ENCODE measurements at regions not wholly inside any gene's neighbourhood (a gene's known extent, or its start where the extent isn't known, plus 50 kb on each side); places are given as distances from the start of the nearest gene placed in this dataset.

DNA sequence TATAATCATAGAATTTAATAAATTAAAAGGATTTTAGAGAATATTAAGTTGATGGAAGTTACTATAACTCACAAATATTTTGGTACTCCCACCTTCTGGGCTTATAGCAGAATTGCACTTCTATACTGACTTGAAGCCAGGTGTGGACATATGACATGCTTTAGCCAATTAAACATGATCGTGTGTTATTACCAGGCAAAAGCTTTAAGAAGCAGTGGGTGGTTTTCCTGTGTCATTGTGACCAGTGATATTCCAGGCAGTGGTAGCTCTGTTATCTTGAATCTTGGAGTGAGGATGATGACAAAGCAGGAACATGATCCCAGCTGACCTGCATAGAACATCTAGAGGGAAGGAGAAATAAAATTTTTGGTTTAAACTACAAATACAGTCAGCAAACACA lies 370.9 kb upstream of the ZEB2 start:
- H3K79me2 ChIP-seq (replicated peaks; ENCODE audit: insufficient read depth) = no peaks in the 10 kb centered on the region
- no peaks in the 10 kb centered on the region for H3K27me3 ChIP-seq (ENCODE audit: insufficient read depth)
- Mint-ChIP-seq H3K36me3 (ENCODE audit: low read depth) (no peaks in the 10 kb centered on the region), H3K27ac (no peak overlapping the region; the same call in 1 of the 2 replicates), H3K27me3 (ENCODE audit: insufficient read depth, low read depth, poor library complexity) (no peaks in the 10 kb centered on the region), H3K9me3 (no peaks in the 10 kb centered on the region), H3K4me3 (no peak overlapping the region), H3K4me1 (peaks cover 16% of the 10 kb centered on the region; the same call in 2 of the 3 replicates)
- H2AFZ ChIP-seq = no peak overlapping the region
- no peaks in the 10 kb centered on the region for H3F3A ChIP-seq (replicated peaks; ENCODE audit: low read depth)
- H3K4me3 ChIP-seq = no peak overlapping the region
- no peak overlapping the region for H3K27ac ChIP-seq (ENCODE audit: low read depth)
- TF ChIP-seq, protein P1, sequence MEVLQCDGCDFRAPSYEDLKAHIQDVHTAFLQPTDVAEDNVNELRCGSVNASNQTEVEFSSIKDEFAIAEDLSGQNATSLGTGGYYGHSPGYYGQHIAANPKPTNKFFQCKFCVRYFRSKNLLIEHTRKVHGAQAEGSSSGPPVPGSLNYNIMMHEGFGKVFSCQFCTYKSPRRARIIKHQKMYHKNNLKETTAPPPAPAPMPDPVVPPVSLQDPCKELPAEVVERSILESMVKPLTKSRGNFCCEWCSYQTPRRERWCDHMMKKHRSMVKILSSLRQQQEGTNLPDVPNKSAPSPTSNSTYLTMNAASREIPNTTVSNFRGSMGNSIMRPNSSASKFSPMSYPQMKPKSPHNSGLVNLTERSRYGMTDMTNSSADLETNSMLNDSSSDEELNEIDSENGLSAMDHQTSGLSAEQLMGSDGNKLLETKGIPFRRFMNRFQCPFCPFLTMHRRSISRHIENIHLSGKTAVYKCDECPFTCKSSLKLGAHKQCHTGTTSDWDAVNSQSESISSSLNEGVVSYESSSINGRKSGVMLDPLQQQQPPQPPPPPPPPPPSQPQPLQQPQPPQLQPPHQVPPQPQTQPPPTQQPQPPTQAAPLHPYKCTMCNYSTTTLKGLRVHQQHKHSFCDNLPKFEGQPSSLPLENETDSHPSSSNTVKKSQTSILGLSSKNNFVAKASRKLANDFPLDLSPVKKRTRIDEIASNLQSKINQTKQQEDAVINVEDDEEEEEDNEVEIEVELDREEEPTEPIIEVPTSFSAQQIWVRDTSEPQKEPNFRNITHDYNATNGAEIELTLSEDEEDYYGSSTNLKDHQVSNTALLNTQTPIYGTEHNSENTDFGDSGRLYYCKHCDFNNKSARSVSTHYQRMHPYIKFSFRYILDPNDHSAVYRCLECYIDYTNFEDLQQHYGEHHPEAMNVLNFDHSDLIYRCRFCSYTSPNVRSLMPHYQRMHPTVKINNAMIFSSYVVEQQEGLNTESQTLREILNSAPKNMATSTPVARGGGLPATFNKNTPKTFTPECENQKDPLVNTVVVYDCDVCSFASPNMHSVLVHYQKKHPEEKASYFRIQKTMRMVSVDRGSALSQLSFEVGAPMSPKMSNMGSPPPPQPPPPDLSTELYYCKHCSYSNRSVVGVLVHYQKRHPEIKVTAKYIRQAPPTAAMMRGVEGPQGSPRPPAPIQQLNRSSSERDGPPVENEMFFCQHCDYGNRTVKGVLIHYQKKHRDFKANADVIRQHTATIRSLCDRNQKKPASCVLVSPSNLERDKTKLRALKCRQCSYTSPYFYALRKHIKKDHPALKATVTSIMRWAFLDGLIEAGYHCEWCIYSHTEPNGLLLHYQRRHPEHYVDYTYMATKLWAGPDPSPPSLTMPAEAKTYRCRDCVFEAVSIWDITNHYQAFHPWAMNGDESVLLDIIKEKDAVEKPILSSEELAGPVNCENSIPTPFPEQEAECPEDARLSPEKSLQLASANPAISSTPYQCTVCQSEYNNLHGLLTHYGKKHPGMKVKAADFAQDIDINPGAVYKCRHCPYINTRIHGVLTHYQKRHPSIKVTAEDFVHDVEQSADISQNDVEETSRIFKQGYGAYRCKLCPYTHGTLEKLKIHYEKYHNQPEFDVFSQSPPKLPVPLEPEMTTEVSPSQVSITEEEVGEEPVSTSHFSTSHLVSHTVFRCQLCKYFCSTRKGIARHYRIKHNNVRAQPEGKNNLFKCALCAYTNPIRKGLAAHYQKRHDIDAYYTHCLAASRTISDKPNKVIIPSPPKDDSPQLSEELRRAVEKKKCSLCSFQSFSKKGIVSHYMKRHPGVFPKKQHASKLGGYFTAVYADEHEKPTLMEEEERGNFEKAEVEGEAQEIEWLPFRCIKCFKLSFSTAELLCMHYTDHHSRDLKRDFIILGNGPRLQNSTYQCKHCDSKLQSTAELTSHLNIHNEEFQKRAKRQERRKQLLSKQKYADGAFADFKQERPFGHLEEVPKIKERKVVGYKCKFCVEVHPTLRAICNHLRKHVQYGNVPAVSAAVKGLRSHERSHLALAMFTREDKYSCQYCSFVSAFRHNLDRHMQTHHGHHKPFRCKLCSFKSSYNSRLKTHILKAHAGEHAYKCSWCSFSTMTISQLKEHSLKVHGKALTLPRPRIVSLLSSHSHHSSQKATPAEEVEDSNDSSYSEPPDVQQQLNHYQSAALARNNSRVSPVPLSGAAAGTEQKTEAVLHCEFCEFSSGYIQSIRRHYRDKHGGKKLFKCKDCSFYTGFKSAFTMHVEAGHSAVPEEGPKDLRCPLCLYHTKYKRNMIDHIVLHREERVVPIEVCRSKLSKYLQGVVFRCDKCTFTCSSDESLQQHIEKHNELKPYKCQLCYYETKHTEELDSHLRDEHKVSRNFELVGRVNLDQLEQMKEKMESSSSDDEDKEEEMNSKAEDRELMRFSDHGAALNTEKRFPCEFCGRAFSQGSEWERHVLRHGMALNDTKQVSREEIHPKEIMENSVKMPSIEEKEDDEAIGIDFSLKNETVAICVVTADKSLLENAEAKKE (CRISPR knock-in tag; IDR thresholded peaks at IDR 0.05) = no peak
- TF ChIP-seq, protein P2, sequence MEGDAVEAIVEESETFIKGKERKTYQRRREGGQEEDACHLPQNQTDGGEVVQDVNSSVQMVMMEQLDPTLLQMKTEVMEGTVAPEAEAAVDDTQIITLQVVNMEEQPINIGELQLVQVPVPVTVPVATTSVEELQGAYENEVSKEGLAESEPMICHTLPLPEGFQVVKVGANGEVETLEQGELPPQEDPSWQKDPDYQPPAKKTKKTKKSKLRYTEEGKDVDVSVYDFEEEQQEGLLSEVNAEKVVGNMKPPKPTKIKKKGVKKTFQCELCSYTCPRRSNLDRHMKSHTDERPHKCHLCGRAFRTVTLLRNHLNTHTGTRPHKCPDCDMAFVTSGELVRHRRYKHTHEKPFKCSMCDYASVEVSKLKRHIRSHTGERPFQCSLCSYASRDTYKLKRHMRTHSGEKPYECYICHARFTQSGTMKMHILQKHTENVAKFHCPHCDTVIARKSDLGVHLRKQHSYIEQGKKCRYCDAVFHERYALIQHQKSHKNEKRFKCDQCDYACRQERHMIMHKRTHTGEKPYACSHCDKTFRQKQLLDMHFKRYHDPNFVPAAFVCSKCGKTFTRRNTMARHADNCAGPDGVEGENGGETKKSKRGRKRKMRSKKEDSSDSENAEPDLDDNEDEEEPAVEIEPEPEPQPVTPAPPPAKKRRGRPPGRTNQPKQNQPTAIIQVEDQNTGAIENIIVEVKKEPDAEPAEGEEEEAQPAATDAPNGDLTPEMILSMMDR (conservative IDR thresholded peaks at IDR 0.05; ENCODE audit: low read depth in 2 of 2) = peak; percentile 19 to 20; a peak in 3 of 4 replicates
- TF ChIP-seq ZNF114 (CRISPR knock-in tag; IDR thresholded peaks at IDR 0.05) = no peak
- no peak overlapping the region for H3K4me2 ChIP-seq
- H3K4me1 ChIP-seq (ENCODE audit: insufficient read depth) = peaks cover 15% of the 10 kb centered on the region; the same call in 1 of the 2 replicates
- ATAC-seq (no peak), DNase-seq (ENCODE audit: low spot score) (peak; percentile 27)
- H3K9me2 ChIP-seq (ENCODE audit: insufficient read depth) = no peaks in the 10 kb centered on the region
- H3K36me3 ChIP-seq (ENCODE audit: insufficient read depth) = no peaks in the 10 kb centered on the region
- no peaks in the 10 kb centered on the region for H4K20me1 ChIP-seq (replicated peaks; ENCODE audit: insufficient read depth)

DNA sequence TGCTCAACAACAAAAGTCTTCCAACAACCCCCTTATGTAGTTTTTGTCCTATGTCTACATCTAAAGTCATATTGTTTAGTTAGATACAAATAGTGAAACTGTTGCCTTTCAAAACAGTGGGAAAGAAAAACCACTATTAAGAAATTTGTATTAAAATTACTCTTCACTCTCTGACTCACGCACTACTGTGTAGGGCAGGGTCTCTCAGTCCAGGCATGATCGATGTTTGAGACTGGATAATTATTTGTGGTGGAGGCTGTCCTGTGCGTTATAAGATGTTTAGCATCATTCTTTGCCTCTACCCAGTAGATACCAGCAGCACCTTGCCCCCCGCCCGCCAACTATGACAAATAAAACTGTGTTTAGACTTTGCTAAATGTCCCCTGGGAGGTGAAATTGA lies 369.4 kb upstream of the ZEB2 start:
- H3K9me3 Mint-ChIP-seq = no peaks in the 10 kb centered on the region
- H3K4me1 Mint-ChIP-seq = peaks cover 6% of the 10 kb centered on the region; the same call in 2 of the 3 replicates
- Histone ChIP-seq H3K36me3 (ENCODE audit: insufficient read depth) (no peaks in the 10 kb centered on the region), H3K4me2 (no peak overlapping the region), H3K79me2 (replicated peaks; ENCODE audit: insufficient read depth) (no peaks in the 10 kb centered on the region), H2AFZ (no peak overlapping the region), H3K27ac (ENCODE audit: low read depth) (no peak overlapping the region), H4K20me1 (replicated peaks; ENCODE audit: insufficient read depth) (no peaks in the 10 kb centered on the region), H3K4me3 (no peak overlapping the region), H3F3A (replicated peaks; ENCODE audit: low read depth) (no peaks in the 10 kb centered on the region), H3K9me2 (ENCODE audit: insufficient read depth) (no peaks in the 10 kb centered on the region), H3K4me1 (ENCODE audit: insufficient read depth) (peaks cover 6% of the 10 kb centered on the region; the same call in 1 of the 2 replicates), H3K27me3 (ENCODE audit: insufficient read depth) (no peaks in the 10 kb centered on the region)
- no peaks in the 10 kb centered on the region for H3K36me3 Mint-ChIP-seq (ENCODE audit: low read depth)
- H3K27me3 Mint-ChIP-seq (ENCODE audit: insufficient read depth, low read depth, poor library complexity) = peaks cover 1% of the 10 kb centered on the region
- H3K27ac Mint-ChIP-seq = no peak overlapping the region
- TF ChIP-seq NANOG (IDR thresholded peaks at IDR 0.05; ENCODE audit: borderline replicate concordance) (no peak), JUNB (IDR thresholded peaks at IDR 0.05; ENCODE audit: unreplicated experiment) (no peak), REST (IDR thresholded peaks at IDR 0.05; ENCODE audit: unreplicated experiment) (no peak)
- TF ChIP-seq, protein P2 (conservative IDR thresholded peaks at IDR 0.05; ENCODE audit: low read depth in 2 of 2) = no peak
- no peak for ATAC-seq
- H3K4me3 Mint-ChIP-seq = no peak overlapping the region
- DNase-seq (ENCODE audit: low spot score) = no peak

All from GM23338 (cell line).